ENCODE measurements at regions not wholly inside any gene's neighbourhood (a gene's known extent, or its start where the extent isn't known, plus 50 kb on each side); places are given as distances from the start of the nearest gene placed in this dataset.

GRCh38 chr5:67528953-67529352, 332.4 kb upstream of the CD180 start:
- TF ChIP-seq FOXP2 (optimal IDR thresholded peaks at IDR 0.05; ENCODE audit: borderline replicate concordance, extremely low read depth, extremely low read length, insufficient read depth) = no peak
- TF ChIP-seq SIN3A (IDR thresholded peaks at IDR 0.05; ENCODE audit: borderline replicate concordance, insufficient read depth, low read length) = no peak
- no peak for TF ChIP-seq POLR2AphosphoS5 (IDR thresholded peaks at IDR 0.05; ENCODE audit: low read depth, low read length)
- TF ChIP-seq REST (IDR thresholded peaks at IDR 0.05; ENCODE audit: insufficient read depth in 1 of 2, low read depth in 2 of 2, low read length in 2 of 2) = no peak
- TF ChIP-seq TAF1 (IDR thresholded peaks at IDR 0.05; ENCODE audit: borderline replicate concordance, insufficient read depth, low read length) = no peak

GRCh38 chr5:67526793-67527192, 330.2 kb upstream of the CD180 start:
- TF ChIP-seq SIN3A (IDR thresholded peaks at IDR 0.05; ENCODE audit: borderline replicate concordance, insufficient read depth, low read length) (no peak), POLR2AphosphoS5 (IDR thresholded peaks at IDR 0.05; ENCODE audit: low read depth, low read length) (no peak), FOXP2 (optimal IDR thresholded peaks at IDR 0.05; ENCODE audit: borderline replicate concordance, extremely low read depth, extremely low read length, insufficient read depth) (no peak), TAF1 (IDR thresholded peaks at IDR 0.05; ENCODE audit: borderline replicate concordance, insufficient read depth, low read length) (no peak), REST (IDR thresholded peaks at IDR 0.05; ENCODE audit: insufficient read depth in 1 of 2, low read depth in 2 of 2, low read length in 2 of 2) (no peak)

GRCh38 chr5:67520161-67520908, 323.7 kb upstream of the CD180 start:
- no peak for TF ChIP-seq TAF1 (IDR thresholded peaks at IDR 0.05; ENCODE audit: borderline replicate concordance, insufficient read depth, low read length)
- TF ChIP-seq POLR2AphosphoS5 (IDR thresholded peaks at IDR 0.05; ENCODE audit: low read depth, low read length) = no peak
- no peak for TF ChIP-seq FOXP2 (optimal IDR thresholded peaks at IDR 0.05; ENCODE audit: borderline replicate concordance, extremely low read depth, extremely low read length, insufficient read depth)
- no peak for TF ChIP-seq REST (IDR thresholded peaks at IDR 0.05; ENCODE audit: insufficient read depth in 1 of 2, low read depth in 2 of 2, low read length in 2 of 2)
- no peak for TF ChIP-seq SIN3A (IDR thresholded peaks at IDR 0.05; ENCODE audit: borderline replicate concordance, insufficient read depth, low read length)

GRCh38 chr5:67518227-67518626, 321.6 kb upstream of the CD180 start:
- TF ChIP-seq FOXP2 (optimal IDR thresholded peaks at IDR 0.05; ENCODE audit: borderline replicate concordance, extremely low read depth, extremely low read length, insufficient read depth) = no peak
- TF ChIP-seq SIN3A (IDR thresholded peaks at IDR 0.05; ENCODE audit: borderline replicate concordance, insufficient read depth, low read length) = no peak
- TF ChIP-seq REST (IDR thresholded peaks at IDR 0.05; ENCODE audit: insufficient read depth in 1 of 2, low read depth in 2 of 2, low read length in 2 of 2) = no peak
- TF ChIP-seq POLR2AphosphoS5 (IDR thresholded peaks at IDR 0.05; ENCODE audit: low read depth, low read length) = no peak
- TF ChIP-seq TAF1 (IDR thresholded peaks at IDR 0.05; ENCODE audit: borderline replicate concordance, insufficient read depth, low read length) = no peak

Measured in PFSK-1 (cell line).